Panc1 (cell line): ENCODE measurements at regions not wholly inside any gene's neighbourhood (a gene's known extent, or its start where the extent isn't known, plus 50 kb on each side); places are given as distances from the start of the nearest gene placed in this dataset.
"Not testable (repeated sequence)": the region's sequence is repeated elsewhere in the genome, so short reads cannot be mapped to it uniquely, and the experiment has no call there.

Experiments used
- ATAC-seq: fragments of 200-7000 bp; cut with Tn5 transposase; 2 replicates; pipeline ENCODE4 v1.9.1; 2020; ENCODE audit warnings: mild to moderate bottlenecking, moderate library complexity
- BruUV-seq: library from RNA; stranded (reverse); fragments of 400-500 nt; replicated peaks from 2 replicates; lab custom pipeline; 2021; lab: Mats Ljungman, UMichigan
- CTCF ChIA-PET: fragments of 300-600 bp; sonication (Branson Sonifier 250); formaldehyde crosslinking; loops from one replicate; lab custom pipeline; 2022; ENCODE audit warnings: antibody characterized with exemption; lab: Charles Lee
- POLR2A ChIA-PET: fragments of 300-600 bp; sonication (Branson Sonifier 250); formaldehyde crosslinking; loops from one replicate; lab custom pipeline; 2022; ENCODE audit warnings: antibody characterized with exemption; lab: Charles Lee
- DNase-seq: peaks from one replicate; pipeline ENCODE4 v3.0.0-alpha.2; 2010; ENCODE audit warnings: low read depth, low spot score
- H3K27ac ChIP-seq: 2 replicates; pipeline ENCODE4 v1.5.1; 2011; ENCODE audit warnings: mild to moderate bottlenecking, low read length, inconsistent platforms
- H3K27me3 ChIP-seq: fragments of 200-500 bp; sonication (Bioruptor generic); 2 replicates; pipeline ENCODE4 v1.6.0; 2014; ENCODE audit warnings: low read length, inconsistent platforms; ENCODE audit not compliant: control insufficient read depth, insufficient read depth
- H3K36me3 ChIP-seq: fragments of 200-500 bp; sonication (Bioruptor generic); 2 replicates; pipeline ENCODE4 v1.5.1; 2014; ENCODE audit warnings: inconsistent platforms, mild to moderate bottlenecking, low read length, moderate library complexity; ENCODE audit not compliant: control insufficient read depth, insufficient read depth
- H3K4me1 ChIP-seq: 2 replicates; pipeline ENCODE4 v1.5.1; 2011; ENCODE audit warnings: inconsistent platforms, mild to moderate bottlenecking, low read length, moderate library complexity; ENCODE audit not compliant: control insufficient read depth, insufficient read depth
- H3K4me3 ChIP-seq, 2 experiments: 2 replicates each; pipeline ENCODE4 v1.5.1; 2011 to 2012; ENCODE audit warnings: low read depth in 2 of 2, low read length in 2 of 2, mild to moderate bottlenecking in 2 of 2, inconsistent platforms in 1 of 2, moderate library complexity in 1 of 2
- H3K9me3 ChIP-seq: fragments of 200-500 bp; sonication (Bioruptor generic); 2 replicates; pipeline ENCODE4 v1.5.1; 2014; ENCODE audit warnings: low read depth, mild to moderate bottlenecking, inconsistent platforms, low read length, moderate library complexity; ENCODE audit not compliant: control insufficient read depth, insufficient read depth
- POLR2AphosphoS5 ChIP-seq: IDR thresholded peaks from 2 replicates; pipeline ENCODE4 v1.6.1; 2012; ENCODE audit warnings: mild to moderate bottlenecking, low read depth, low read length, moderate library complexity
- SIN3A ChIP-seq: IDR thresholded peaks from 2 replicates; pipeline ENCODE4 v1.6.1; 2012; ENCODE audit warnings: low read depth, mild to moderate bottlenecking, low read length, moderate library complexity, borderline replicate concordance; ENCODE audit not compliant: insufficient read depth
- TCF7L2 ChIP-seq: IDR thresholded peaks from 2 replicates; pipeline ENCODE4 v1.6.1; 2011; ENCODE audit warnings: mild to moderate bottlenecking, low read depth, low read length, inconsistent platforms
- in situ Hi-C: cut with HindIII; loops from 2 replicates; pipeline ENCODE4 v1.10.0; 2016; ENCODE audit warnings: low sequenced_read_pairs, low pct_unique_long_range_greater_than_20kb
- intact Hi-C: fragments of 100-400 bp; cut with micrococcal nuclease; formaldehyde crosslinking; loops from one replicate; pipeline ENCODE4 v1.10.0; 2022; ENCODE audit not compliant: unreplicated experiment
- TF ChIP-seq, protein P1 (sequence below): fragments of 450-650 bp; IDR thresholded peaks from 2 replicates; pipeline ENCODE4 v1.5.1; 2017; ENCODE audit warnings: mild to moderate bottlenecking
- TF ChIP-seq, protein P2 (sequence below), 2 experiments: IDR thresholded peaks; 2 replicates each; pipeline ENCODE4 v1.6.1; 2011 to 2012; ENCODE audit warnings: low read depth in 2 of 2, control low read depth in 1 of 2, low read length in 1 of 2, mild to moderate bottlenecking in 1 of 2, moderate library complexity in 1 of 2; ENCODE audit not compliant: insufficient read depth in 1 of 2

DNA sequence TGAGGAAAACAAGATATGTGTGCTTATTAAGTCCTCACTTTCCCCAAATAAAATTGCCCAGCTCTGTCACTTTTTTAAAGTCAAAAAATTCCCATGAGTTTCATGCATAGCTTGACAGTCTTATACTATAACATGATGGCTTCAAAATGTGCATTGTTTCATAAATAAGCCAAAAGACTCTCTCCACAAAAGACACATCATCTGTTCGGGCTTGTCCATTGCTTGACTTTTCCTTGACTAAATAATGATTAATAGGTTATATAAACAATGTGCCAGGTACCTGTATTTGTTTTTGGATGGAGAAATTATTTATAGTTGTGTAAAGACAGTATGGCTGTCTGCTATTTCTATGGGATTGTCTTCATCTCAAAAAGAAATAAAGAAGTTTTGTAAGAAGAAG, 329.2 kb upstream of the KLF3 start:
- intact Hi-C loops = no loop called here
- Histone ChIP-seq H3K27me3 (peaks cover 8% of the 10 kb centered on the region; the same call in 1 of the 2 replicates), H3K4me1 (no peaks in the 10 kb centered on the region), H3K9me3 (no peaks in the 10 kb centered on the region), H3K4me3 (no peak overlapping the region), H3K27ac (no peak overlapping the region), H3K36me3 (no peaks in the 10 kb centered on the region)
- DNase-seq (no peak), ATAC-seq (no peak)
- ChIA-PET POLR2A (no interaction called here), CTCF (no interaction called here)
- in situ Hi-C loops = no loop called here
- TF ChIP-seq POLR2AphosphoS5 (no peak), TCF7L2 (no peak), SIN3A (no peak)
- TF ChIP-seq, protein P1, sequence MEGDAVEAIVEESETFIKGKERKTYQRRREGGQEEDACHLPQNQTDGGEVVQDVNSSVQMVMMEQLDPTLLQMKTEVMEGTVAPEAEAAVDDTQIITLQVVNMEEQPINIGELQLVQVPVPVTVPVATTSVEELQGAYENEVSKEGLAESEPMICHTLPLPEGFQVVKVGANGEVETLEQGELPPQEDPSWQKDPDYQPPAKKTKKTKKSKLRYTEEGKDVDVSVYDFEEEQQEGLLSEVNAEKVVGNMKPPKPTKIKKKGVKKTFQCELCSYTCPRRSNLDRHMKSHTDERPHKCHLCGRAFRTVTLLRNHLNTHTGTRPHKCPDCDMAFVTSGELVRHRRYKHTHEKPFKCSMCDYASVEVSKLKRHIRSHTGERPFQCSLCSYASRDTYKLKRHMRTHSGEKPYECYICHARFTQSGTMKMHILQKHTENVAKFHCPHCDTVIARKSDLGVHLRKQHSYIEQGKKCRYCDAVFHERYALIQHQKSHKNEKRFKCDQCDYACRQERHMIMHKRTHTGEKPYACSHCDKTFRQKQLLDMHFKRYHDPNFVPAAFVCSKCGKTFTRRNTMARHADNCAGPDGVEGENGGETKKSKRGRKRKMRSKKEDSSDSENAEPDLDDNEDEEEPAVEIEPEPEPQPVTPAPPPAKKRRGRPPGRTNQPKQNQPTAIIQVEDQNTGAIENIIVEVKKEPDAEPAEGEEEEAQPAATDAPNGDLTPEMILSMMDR = no peak
- TF ChIP-seq, protein P2, sequence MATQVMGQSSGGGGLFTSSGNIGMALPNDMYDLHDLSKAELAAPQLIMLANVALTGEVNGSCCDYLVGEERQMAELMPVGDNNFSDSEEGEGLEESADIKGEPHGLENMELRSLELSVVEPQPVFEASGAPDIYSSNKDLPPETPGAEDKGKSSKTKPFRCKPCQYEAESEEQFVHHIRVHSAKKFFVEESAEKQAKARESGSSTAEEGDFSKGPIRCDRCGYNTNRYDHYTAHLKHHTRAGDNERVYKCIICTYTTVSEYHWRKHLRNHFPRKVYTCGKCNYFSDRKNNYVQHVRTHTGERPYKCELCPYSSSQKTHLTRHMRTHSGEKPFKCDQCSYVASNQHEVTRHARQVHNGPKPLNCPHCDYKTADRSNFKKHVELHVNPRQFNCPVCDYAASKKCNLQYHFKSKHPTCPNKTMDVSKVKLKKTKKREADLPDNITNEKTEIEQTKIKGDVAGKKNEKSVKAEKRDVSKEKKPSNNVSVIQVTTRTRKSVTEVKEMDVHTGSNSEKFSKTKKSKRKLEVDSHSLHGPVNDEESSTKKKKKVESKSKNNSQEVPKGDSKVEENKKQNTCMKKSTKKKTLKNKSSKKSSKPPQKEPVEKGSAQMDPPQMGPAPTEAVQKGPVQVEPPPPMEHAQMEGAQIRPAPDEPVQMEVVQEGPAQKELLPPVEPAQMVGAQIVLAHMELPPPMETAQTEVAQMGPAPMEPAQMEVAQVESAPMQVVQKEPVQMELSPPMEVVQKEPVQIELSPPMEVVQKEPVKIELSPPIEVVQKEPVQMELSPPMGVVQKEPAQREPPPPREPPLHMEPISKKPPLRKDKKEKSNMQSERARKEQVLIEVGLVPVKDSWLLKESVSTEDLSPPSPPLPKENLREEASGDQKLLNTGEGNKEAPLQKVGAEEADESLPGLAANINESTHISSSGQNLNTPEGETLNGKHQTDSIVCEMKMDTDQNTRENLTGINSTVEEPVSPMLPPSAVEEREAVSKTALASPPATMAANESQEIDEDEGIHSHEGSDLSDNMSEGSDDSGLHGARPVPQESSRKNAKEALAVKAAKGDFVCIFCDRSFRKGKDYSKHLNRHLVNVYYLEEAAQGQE (IDR thresholded peaks at IDR 0.05; ENCODE audit: insufficient read depth in 1 of 2, low read depth in 2 of 2, low read length in 1 of 2) = no peak
- no TSS peak for BruUV-seq

DNA sequence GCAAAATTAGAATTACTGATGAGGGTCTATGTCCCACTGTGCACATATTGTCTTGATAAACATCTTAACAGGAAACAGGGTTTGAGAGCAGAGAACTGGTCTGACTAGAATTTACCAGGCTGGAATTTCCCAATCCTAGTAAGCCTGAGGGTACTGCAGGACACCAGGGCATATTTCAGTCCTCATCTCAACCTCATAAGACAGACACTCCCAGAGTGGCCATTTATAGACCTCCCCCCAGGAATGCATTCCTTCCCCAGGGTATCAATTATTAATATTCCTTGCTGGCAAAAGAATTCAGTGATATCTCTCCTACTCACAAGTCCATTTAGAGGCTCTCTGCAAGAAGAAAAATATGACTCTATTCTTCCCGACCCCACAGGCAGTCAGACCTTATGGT, 325.1 kb upstream of the KLF3 start:
- H3K36me3 ChIP-seq, ATAC-seq, DNase-seq, H3K27me3 ChIP-seq, in situ Hi-C loops, CTCF ChIA-PET, H3K4me3 ChIP-seq, POLR2A ChIA-PET, BruUV-seq, H3K9me3 ChIP-seq, H3K27ac ChIP-seq, H3K4me1 ChIP-seq, intact Hi-C loops: not testable (repeated sequence)

DNA sequence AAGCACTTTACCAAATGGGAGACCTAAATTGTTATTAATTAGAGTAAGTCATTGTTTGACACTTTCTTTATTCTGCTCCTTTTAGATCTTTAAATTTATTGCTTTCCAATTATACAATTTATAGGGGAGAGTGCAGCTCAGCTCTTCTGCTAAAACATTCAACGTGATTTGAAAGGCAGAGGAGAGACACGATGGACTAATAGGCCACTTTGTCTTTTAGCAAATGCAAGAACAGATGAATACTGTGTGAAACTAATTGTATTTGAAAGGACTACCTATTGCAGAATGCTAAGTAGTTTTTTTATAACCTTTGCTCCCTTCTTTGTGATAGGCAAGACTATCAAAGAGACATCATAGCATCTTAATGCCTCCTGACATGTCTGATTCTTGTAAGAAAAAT, 320.4 kb upstream of the KLF3 start:
- ATAC-seq = no peak
- in situ Hi-C loops = no loop called here
- Histone ChIP-seq H3K4me1 (no peaks in the 10 kb centered on the region), H3K4me3 (no peak overlapping the region), H3K27ac (no peak overlapping the region), H3K36me3 (no peaks in the 10 kb centered on the region), H3K27me3 (no peaks in the 10 kb centered on the region; the same call in 1 of the 2 replicates), H3K9me3 (no peaks in the 10 kb centered on the region)
- no peak for DNase-seq
- no peak for TF ChIP-seq SIN3A
- no peak for TF ChIP-seq POLR2AphosphoS5
- TF ChIP-seq TCF7L2 = no peak
- TF ChIP-seq, protein P1 = no peak
- TF ChIP-seq, protein P2 (IDR thresholded peaks at IDR 0.05; ENCODE audit: insufficient read depth in 1 of 2, low read depth in 2 of 2, low read length in 1 of 2) = no peak
- no TSS peak for BruUV-seq
- POLR2A ChIA-PET = no interaction called here
- intact Hi-C loops = no loop called here
- CTCF ChIA-PET = no interaction called here
